Endothelial cell (in vitro differentiated cells): ENCODE measurements at regions not wholly inside any gene's neighbourhood (a gene's known extent, or its start where the extent isn't known, plus 50 kb on each side); places are given as distances from the start of the nearest gene placed in this dataset.

Experiments used
- DNase-seq: peaks from one replicate; pipeline ENCODE4 v3.0.0; 2021; ENCODE audit warnings: low spot score
- H3K27ac Mint-ChIP-seq: one replicate; pipeline ENCODE4 v1.8.0; 2021; ENCODE audit warnings: mixed read lengths, inconsistent platforms; ENCODE audit not compliant: unreplicated experiment
- H3K27me3 Mint-ChIP-seq: one replicate; pipeline ENCODE4 v1.8.0; 2021; ENCODE audit warnings: mild to moderate bottlenecking, moderate library complexity, mixed read lengths, inconsistent platforms; ENCODE audit not compliant: unreplicated experiment
- H3K36me3 Mint-ChIP-seq: one replicate; pipeline ENCODE4 v1.8.0; 2021; ENCODE audit warnings: mild to moderate bottlenecking, low read depth, mixed read lengths, inconsistent platforms; ENCODE audit not compliant: unreplicated experiment
- H3K4me1 Mint-ChIP-seq: one replicate; pipeline ENCODE4 v1.8.0; 2021; ENCODE audit warnings: mild to moderate bottlenecking, mixed read lengths, inconsistent platforms; ENCODE audit not compliant: unreplicated experiment
- H3K4me3 Mint-ChIP-seq: one replicate; pipeline ENCODE4 v1.8.0; 2021; ENCODE audit warnings: mild to moderate bottlenecking, mixed read lengths, inconsistent platforms; ENCODE audit not compliant: unreplicated experiment
- H3K9me3 Mint-ChIP-seq: one replicate; pipeline ENCODE4 v1.8.0; 2021; ENCODE audit warnings: mixed read lengths, inconsistent platforms; ENCODE audit not compliant: unreplicated experiment
- TF ChIP-seq, protein P1 (sequence below): fragments of 200-600 bp; sonication (generic); IDR thresholded peaks from one replicate; pipeline ENCODE4 v1.5.0; 2021; ENCODE audit warnings: antibody characterized with exemption; ENCODE audit not compliant: unreplicated experiment

DNA sequence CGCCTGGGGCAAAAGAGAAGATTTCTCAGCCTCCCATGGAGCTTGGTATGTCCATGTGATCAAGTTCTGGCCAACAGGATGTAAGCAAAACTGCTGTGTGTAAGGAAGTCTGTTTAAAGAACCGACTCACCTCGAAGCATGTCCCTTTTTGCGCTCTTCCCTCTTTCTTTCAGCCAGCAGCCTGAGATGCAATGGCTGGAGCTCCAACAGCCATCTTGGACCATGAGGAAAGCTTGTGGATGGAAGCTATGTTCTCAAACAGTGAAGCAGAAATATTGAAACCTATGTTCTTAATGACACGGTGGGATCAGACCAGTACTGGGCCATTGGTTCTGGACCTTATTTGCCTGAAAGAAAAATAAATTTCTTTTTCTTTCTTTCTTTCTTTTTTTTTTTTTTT is 82.3 kb upstream of the SLC24A4 start:
- DNase-seq, result no peak
- no peaks in the 10 kb centered on the region for H3K27me3 Mint-ChIP-seq
- H3K27ac Mint-ChIP-seq, result no peak overlapping the region
- H3K9me3 Mint-ChIP-seq, result no peaks in the 10 kb centered on the region
- H3K4me1 Mint-ChIP-seq, result no peaks in the 10 kb centered on the region
- TF ChIP-seq, protein P1, sequence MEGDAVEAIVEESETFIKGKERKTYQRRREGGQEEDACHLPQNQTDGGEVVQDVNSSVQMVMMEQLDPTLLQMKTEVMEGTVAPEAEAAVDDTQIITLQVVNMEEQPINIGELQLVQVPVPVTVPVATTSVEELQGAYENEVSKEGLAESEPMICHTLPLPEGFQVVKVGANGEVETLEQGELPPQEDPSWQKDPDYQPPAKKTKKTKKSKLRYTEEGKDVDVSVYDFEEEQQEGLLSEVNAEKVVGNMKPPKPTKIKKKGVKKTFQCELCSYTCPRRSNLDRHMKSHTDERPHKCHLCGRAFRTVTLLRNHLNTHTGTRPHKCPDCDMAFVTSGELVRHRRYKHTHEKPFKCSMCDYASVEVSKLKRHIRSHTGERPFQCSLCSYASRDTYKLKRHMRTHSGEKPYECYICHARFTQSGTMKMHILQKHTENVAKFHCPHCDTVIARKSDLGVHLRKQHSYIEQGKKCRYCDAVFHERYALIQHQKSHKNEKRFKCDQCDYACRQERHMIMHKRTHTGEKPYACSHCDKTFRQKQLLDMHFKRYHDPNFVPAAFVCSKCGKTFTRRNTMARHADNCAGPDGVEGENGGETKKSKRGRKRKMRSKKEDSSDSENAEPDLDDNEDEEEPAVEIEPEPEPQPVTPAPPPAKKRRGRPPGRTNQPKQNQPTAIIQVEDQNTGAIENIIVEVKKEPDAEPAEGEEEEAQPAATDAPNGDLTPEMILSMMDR, result no peak
- peaks cover 14% of the 10 kb centered on the region for H3K36me3 Mint-ChIP-seq
- no peak overlapping the region for H3K4me3 Mint-ChIP-seq

DNA sequence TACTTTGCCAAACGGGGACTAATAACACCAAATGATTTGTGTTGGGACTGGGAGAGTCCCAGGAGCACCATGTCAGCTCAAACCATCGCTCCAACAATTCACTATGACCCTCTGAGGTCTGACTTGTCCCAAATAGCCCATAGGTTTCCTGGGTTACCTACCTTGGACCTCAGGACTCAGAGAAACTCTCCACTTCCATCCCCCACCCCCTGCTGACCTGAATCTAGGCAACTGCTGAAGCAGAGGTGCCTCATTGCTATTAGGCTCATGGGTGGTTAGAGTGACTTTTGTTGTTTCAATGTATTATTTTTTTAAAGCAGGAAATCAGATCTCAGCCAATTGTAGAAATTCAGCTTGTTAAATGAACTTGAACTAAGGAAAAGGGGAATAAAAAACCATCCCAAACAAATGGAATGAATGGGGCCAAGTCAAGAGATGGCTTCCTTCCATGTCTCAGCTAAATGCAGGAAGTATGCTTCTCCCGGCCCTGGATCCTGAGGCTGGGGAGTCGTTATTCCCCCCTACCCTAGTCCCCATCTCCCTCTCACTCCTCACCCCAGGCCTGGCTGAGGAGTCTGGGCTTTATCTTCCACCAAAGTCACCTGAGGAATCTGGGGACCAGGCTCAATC is 80.9 kb upstream of the SLC24A4 start:
- Mint-ChIP-seq H3K27me3 (no peaks in the 10 kb centered on the region), H3K4me3 (no peak overlapping the region), H3K27ac (no peak overlapping the region), H3K4me1 (no peaks in the 10 kb centered on the region), H3K9me3 (peaks cover 6% of the 10 kb centered on the region), H3K36me3 (peaks cover 14% of the 10 kb centered on the region)
- TF ChIP-seq, protein P1, result no peak
- DNase-seq, result no peak

GRCh38 chr14:92244805-92245204 is 78.2 kb upstream of the SLC24A4 start:
- DNase-seq, result no peak
- Mint-ChIP-seq H3K9me3 (peaks cover 6% of the 10 kb centered on the region), H3K4me3 (no peak overlapping the region), H3K27me3 (no peaks in the 10 kb centered on the region), H3K4me1 (no peaks in the 10 kb centered on the region), H3K36me3 (peaks cover 14% of the 10 kb centered on the region), H3K27ac (no peak overlapping the region)
- TF ChIP-seq, protein P1, result no peak

DNA sequence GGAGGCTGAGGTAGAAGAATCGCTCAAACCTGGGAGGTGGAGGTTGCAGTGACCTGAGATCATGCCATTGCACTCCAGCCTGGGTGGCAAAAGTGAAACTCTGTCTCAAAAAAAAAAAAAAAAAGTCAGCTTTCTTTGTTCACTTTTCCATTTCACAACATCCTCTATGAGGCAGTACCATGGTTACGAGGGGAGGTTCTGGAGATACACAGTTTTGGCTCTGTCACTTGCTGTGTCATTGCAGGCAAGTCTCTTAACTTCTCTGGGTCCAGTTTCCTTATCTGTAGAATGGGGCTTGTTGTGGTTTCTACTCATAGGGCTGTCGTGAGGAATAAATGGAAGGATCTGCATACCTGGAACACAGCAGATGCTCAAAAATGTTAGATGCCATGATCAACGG is 75.6 kb upstream of the SLC24A4 start:
- peaks cover 14% of the 10 kb centered on the region for H3K36me3 Mint-ChIP-seq
- H3K4me3 Mint-ChIP-seq, result no peak overlapping the region
- peaks cover 6% of the 10 kb centered on the region for H3K9me3 Mint-ChIP-seq
- no peak for DNase-seq
- no peaks in the 10 kb centered on the region for H3K27me3 Mint-ChIP-seq
- no peak overlapping the region for H3K27ac Mint-ChIP-seq
- TF ChIP-seq, protein P1, result no peak
- no peaks in the 10 kb centered on the region for H3K4me1 Mint-ChIP-seq

- Mint-ChIP-seq H3K4me3 (no peak overlapping the region), H3K4me1 (no peaks in the 10 kb centered on the region), H3K9me3 (peaks cover 6% of the 10 kb centered on the region), H3K27me3 (no peaks in the 10 kb centered on the region), H3K36me3 (peaks cover 14% of the 10 kb centered on the region), H3K27ac (no peak overlapping the region)
- TF ChIP-seq, protein P1, result no peak
- DNase-seq, result no peak
These were observed 75.0 kb upstream of the SLC24A4 start for GRCh38 chr14:92247947-92248346.
